ENCODE measurements at regions not wholly inside any gene's neighbourhood (a gene's known extent, or its start where the extent isn't known, plus 50 kb on each side); places are given as distances from the start of the nearest gene placed in this dataset.

GRCh38 chr2:75788154-75788553, 77.4 kb upstream of the GCFC2 start:
- TF ChIP-seq CTCF (IDR thresholded peaks at IDR 0.05) = no peak
- H3K36me3 Mint-ChIP-seq = no peaks in the 10 kb centered on the region
- Histone ChIP-seq H3K36me3 (replicated peaks in 1 of 2; ENCODE audit: control insufficient read depth in 1 of 2, insufficient read depth in 2 of 2, low read length in 2 of 2) (no peaks in the 10 kb centered on the region), H3K4me1 (ENCODE audit: control insufficient read depth in 1 of 2, insufficient read depth in 2 of 2, low read length in 2 of 2) (no peaks in the 10 kb centered on the region), H3K4me3 (replicated peaks in 1 of 3; ENCODE audit: low read depth in 2 of 3, low read length in 3 of 3) (no peak overlapping the region), H3K9me3 (replicated peaks in 1 of 2; ENCODE audit: control insufficient read depth in 1 of 2, insufficient read depth in 1 of 2, low read length in 2 of 2) (no peaks in the 10 kb centered on the region), H2AFZ (ENCODE audit: insufficient read depth, low read depth, low read length, poor library complexity, severe bottlenecking) (no peak overlapping the region), H3K9ac (ENCODE audit: insufficient read depth, low read length, poor library complexity, severe bottlenecking) (no peak overlapping the region), H3K27ac (ENCODE audit: low read depth in 1 of 2, low read length in 2 of 2) (no peak overlapping the region), H3K79me2 (ENCODE audit: insufficient read depth, low read length) (no peaks in the 10 kb centered on the region), H4K20me1 (ENCODE audit: insufficient read depth, low read length) (no peaks in the 10 kb centered on the region), H3K27me3 (ENCODE audit: control insufficient read depth in 2 of 2, insufficient read depth in 2 of 2, low read length in 2 of 2) (no peaks in the 10 kb centered on the region), H3K4me2 (replicated peaks; ENCODE audit: extremely low read depth, low read length, poor library complexity, severe bottlenecking) (no peak overlapping the region)
- peaks cover 0 to 7% (median 4%) of the 10 kb centered on the region in 3 donors for H3K27me3 Mint-ChIP-seq (ENCODE audit: low read depth in 3 of 3)
- intact Hi-C loops (cut with micrococcal nuclease) = no loop called here
- H3K27ac Mint-ChIP-seq = no peak overlapping the region
- no peaks in the 10 kb centered on the region for H3K4me1 Mint-ChIP-seq
- no peaks in the 10 kb centered on the region for H3K9me3 Mint-ChIP-seq
- no peak for DNase-seq
- 93% methylated on average over 4 of the region's 4 CpGs for WGBS (ENCODE audit: insufficient coverage)
- no peak overlapping the region for H3K4me3 Mint-ChIP-seq

GRCh38 chr2:75787532-75788132, 76.9 kb upstream of the GCFC2 start:
- H3K9ac ChIP-seq (ENCODE audit: insufficient read depth, low read length, poor library complexity, severe bottlenecking) = no peak overlapping the region
- Mint-ChIP-seq H3K36me3 (no peaks in the 10 kb centered on the region), H3K27me3 (ENCODE audit: low read depth in 3 of 3) (peaks cover 0 to 7% (median 4%) of the 10 kb centered on the region in 3 donors), H3K9me3 (peaks cover 0 to 3% (median 0%) of the 10 kb centered on the region in 7 donors), H3K4me1 (no peaks in the 10 kb centered on the region), H3K27ac (no peak overlapping the region), H3K4me3 (no peak overlapping the region)
- TF ChIP-seq CTCF (IDR thresholded peaks at IDR 0.05) = no peak
- no peaks in the 10 kb centered on the region for H4K20me1 ChIP-seq (ENCODE audit: insufficient read depth, low read length)
- H3K27ac ChIP-seq (ENCODE audit: low read depth in 1 of 2, low read length in 2 of 2) = no peak overlapping the region
- no peak overlapping the region for H2AFZ ChIP-seq (ENCODE audit: insufficient read depth, low read depth, low read length, poor library complexity, severe bottlenecking)
- H3K4me2 ChIP-seq (replicated peaks; ENCODE audit: extremely low read depth, low read length, poor library complexity, severe bottlenecking) = no peak overlapping the region
- no peaks in the 10 kb centered on the region for H3K79me2 ChIP-seq (ENCODE audit: insufficient read depth, low read length)
- H3K36me3 ChIP-seq (replicated peaks in 1 of 2; ENCODE audit: control insufficient read depth in 1 of 2, insufficient read depth in 2 of 2, low read length in 2 of 2) = no peaks in the 10 kb centered on the region
- no peaks in the 10 kb centered on the region for H3K9me3 ChIP-seq (replicated peaks in 1 of 2; ENCODE audit: control insufficient read depth in 1 of 2, insufficient read depth in 1 of 2, low read length in 2 of 2)
- no peaks in the 10 kb centered on the region for H3K27me3 ChIP-seq (ENCODE audit: control insufficient read depth in 2 of 2, insufficient read depth in 2 of 2, low read length in 2 of 2)
- H3K4me1 ChIP-seq (ENCODE audit: control insufficient read depth in 1 of 2, insufficient read depth in 2 of 2, low read length in 2 of 2) = no peaks in the 10 kb centered on the region
- WGBS (ENCODE audit: insufficient coverage) = 67% methylated on average over 1 of the region's 5 CpGs
- no peak for DNase-seq
- no peak overlapping the region for H3K4me3 ChIP-seq (replicated peaks in 1 of 3; ENCODE audit: low read depth in 2 of 3, low read length in 3 of 3)
- intact Hi-C loops (cut with micrococcal nuclease) = no loop called here
